ENCODE measurements at regions not wholly inside any gene's neighbourhood (a gene's known extent, or its start where the extent isn't known, plus 50 kb on each side); places are given as distances from the start of the nearest gene placed in this dataset.
A peak's percentile ranks its signal among the peaks of the same experiment; 100 is the strongest.

DNA sequence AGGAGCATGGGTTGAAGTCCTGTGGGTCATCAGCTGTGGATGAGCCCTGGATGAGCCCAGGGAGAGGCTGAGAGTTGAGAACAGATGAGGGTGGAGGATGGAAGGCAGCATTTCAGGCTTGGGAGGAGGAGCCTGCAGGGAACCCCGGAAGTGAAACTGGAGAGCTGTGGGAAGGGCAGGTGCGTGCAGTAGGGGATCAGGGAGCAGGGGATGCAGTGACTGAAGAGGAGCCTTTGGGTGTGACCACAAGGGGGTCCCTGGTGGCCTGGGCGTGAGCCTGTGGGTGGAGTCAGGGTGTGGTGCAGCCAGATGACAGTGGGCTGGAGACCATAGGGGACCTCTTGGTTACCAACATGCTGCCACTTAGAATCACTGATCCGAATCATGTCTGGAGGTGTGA is 115.5 kb downstream of the PAPOLA start:
- DNase-seq = no peak

DNA sequence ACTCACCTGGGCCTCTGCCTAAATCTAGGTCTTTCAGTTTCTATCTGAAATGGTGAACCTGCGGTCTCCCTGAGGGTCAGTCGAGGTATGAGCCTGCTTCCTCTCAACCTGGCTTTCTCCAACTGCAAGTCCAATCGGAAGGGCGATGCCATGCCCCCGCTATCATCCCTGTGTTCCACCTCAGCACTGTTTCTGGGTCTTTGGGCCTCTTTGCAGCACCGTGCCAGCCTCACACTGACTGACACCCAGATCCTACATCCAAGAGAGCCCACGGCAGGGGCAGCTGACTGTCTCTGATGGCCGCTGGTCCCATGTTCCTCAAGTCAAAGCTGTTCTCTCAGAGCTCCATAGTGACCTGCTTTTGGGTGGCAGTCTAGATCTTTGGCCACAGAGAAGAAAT is 120.7 kb downstream of the PAPOLA start:
- DNase-seq = no peak

- peak; percentile 17 for DNase-seq
These were observed 121.7 kb downstream of the PAPOLA start for GRCh38 chr14:96623676-96624484.

- DNase-seq = peak; percentile 33
These were observed 122.7 kb downstream of the PAPOLA start for GRCh38 chr14:96624661-96625425.

- DNase-seq = peak; percentile 4
These were observed 123.3 kb downstream of the PAPOLA start for GRCh38 chr14:96625426-96625985.

DNA sequence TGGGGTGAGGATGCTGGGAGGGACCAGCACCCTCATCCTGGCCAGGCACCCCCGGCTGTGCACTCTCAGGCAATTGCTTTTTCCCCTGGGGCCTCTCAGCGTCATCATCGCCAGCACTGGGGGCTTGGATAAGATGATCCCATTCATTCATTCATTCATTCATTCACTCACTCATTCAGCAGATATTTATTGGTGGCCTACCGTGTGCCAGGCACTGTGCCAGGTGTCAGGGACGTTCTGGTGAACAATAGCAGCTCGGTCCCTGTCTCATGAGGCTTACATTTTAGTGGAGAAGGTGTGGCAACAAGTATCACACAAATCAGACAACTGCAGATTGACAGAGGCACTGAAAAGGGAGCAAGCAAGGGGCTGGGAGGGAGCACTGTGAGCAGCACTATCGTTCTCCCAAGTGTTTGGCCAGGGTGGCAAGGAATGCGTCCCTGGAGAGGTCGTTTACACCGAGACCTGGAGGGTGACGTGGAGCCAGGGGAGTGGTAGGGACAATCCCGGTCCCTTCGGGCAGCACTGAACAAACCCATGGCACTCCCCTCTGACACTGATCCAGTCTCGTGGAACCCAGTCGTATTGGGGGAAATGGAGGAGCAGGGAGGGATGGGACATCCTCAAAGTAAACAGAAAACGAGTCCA is 124.1 kb downstream of the PAPOLA start:
- DNase-seq = peak; percentile 22

DNA sequence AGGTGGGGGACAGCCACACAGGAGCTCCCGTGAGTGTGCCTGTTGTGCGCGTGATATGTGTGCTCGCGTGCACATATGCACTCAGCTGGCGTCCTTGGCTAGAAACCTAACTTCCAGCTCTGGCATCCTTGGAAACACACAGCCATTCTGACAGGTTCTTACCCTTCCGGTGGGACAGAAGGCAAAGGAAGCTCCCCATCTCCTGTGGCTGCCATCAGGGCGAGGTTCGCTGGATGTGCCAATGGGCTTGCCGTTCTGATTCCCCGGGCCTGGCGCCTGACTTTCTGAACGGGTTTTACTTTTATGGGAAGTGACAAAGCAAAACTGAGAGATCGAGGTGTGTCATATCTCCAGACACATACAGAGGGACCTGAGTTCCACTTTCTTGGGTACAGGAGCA is 124.7 kb downstream of the PAPOLA start:
- DNase-seq = peak; percentile 28

- DNase-seq = no peak
These were observed 125.2 kb downstream of the PAPOLA start for GRCh38 chr14:96627386-96627785.

GRCh38 chr14:96627811-96628775 is 125.9 kb downstream of the PAPOLA start:
- peak; percentile 20 for DNase-seq

- DNase-seq = no peak
These were observed 126.9 kb downstream of the PAPOLA start for GRCh38 chr14:96629082-96629481.

GRCh38 chr14:96629558-96630222 is 127.5 kb downstream of the PAPOLA start:
- DNase-seq = no peak

- no peak for DNase-seq
These were observed 128.1 kb downstream of the PAPOLA start for GRCh38 chr14:96630281-96630680.

GRCh38 chr14:96631030-96631429 is 128.8 kb downstream of the PAPOLA start:
- no peak for DNase-seq

DNA sequence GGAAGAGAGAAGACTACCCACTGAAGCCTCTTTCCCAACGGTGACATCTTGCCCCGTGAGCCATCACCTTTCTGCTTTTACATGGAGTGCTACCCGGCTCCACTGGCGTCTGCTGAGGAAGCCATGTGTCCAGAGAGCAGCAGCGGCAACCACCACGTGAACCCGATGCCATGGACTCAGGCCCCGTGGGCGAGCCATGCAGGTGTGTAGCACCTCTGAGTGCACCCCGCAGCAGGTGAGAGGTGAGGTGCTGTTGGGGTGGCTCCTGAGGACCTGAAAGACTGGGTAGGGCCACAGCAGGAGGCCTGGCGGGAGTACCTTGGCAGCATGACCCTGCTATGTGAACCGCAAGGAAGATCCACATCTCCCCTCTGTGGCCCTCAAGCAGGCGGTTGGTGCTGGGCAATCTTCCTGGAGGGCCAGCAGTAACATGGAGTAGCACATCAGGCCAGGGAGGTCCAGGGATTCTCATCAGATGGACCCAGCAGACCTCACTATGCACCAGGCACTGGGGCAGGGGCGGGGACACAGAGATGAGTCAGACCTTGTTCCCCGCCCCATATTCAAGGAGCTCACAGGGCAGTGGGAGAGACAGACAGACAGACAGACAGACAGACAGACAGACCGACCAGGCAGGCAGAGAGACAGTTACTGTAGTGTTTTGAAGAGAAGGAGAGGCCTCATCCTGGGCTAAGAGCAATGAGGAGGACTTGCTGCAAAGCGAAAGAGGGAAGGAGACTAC is 129.6 kb downstream of the PAPOLA start:
- DNase-seq = no peak

DNA sequence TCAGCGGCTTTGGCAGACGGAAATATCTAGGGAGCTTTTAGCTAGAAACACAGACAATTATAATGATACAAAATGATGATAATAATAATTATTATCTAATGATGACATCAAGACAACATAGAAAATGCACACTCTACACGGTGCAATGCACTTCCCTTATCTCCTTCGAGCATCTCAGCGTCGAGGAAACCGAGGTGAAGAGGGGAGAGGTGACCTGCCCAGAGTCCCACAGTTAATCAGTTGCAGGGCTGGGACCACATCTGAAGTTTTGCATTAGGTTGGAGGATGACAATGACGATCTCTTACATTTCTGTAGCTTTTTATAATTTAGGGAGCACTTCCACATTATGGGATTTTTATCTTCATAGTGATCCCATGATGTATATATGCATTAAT is 130.2 kb downstream of the PAPOLA start:
- no peak for DNase-seq

GRCh38 chr14:96633096-96633495 is 130.9 kb downstream of the PAPOLA start:
- no peak for DNase-seq

DNA sequence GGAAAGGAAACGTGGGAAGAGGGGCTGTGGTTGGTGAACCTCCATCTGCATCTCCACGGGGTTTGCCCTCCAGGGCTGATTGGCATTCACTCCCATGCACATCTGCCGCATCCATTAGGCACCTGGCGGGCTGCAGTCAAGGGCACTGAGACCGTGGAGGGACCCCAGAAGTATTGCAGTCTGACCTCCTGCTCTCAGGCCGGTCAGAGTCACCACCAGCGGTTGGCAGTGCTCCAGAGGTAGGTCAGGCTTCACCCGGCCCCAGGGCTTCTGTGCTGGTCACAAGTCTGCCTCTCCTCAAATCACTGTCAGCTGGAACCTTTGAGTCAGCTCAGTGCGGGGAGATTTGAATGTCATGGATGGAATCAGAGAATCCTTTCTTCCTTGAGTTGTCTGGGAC is 132.3 kb downstream of the PAPOLA start:
- no peak for DNase-seq

DNA sequence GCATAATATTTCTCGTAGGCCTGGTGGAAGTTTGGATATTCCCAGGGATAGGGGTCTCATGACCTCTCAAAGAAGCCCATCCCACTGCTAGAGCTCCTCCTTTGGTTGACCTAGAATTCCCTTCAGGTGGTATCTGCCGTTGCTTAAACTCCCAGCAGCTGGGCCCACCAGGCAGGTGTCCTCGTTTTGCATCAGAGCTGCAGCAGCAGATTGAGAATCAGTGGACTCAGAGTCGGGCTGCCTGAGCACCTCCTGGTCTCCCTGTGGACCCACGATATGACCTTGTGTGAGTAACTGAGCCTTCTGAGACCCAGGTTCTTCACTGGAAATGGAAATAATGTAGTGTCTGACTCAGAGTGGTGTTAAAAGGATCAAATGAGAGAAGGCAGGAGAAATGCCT is 132.7 kb downstream of the PAPOLA start:
- DNase-seq = no peak

GRCh38 chr14:96635850-96636249 is 133.7 kb downstream of the PAPOLA start:
- no peak for DNase-seq

DNA sequence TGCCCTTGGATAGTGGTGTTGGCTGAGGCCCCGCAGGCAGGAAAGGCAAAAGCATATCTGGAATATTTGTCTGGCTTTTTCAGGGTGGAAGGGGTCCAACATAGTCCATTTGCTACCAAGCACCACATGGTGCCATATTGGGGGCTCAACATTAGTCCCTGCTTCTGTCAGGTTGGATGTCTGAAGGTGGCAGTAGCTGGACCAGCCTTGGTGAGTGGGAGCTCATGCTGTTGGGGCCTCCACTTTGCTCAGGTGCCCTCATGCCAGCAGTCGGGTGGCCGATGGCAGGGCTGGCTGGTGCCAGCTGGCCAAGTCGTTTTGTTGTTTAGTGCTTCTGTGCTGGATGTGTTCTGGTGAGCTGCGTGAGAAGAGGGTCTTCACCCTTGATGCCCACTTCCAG is 135.3 kb downstream of the PAPOLA start:
- DNase-seq = no peak

Measured in right forelimb (tissue), 1 donor.